IMR-90 (cell line): ENCODE measurements at regions not wholly inside any gene's neighbourhood (a gene's known extent, or its start where the extent isn't known, plus 50 kb on each side); places are given as distances from the start of the nearest gene placed in this dataset.

ENCODE experiments used
- ATAC-seq: fragments of 200-7000 bp; cut with Tn5 transposase; 2 replicates; pipeline ENCODE4 v1.9.1; 2020; ENCODE audit warnings: low read depth, mild to moderate bottlenecking, moderate library complexity
- BruUV-seq: library from RNA; stranded (reverse); fragments of 400-500 nt; replicated peaks from 2 replicates; lab custom pipeline; 2021; lab: Mats Ljungman, UMichigan
- CTCF ChIA-PET: fragments of 300-600 bp; formaldehyde crosslinking; extraction: SDS; loops from one replicate; lab custom pipeline; 2021; ENCODE audit warnings: antibody characterized with exemption; lab: Yijun Ruan, JAX
- POLR2A ChIA-PET: fragments of 300-600 bp; sonication (Branson Sonifier 250); formaldehyde crosslinking; loops from one replicate; lab custom pipeline; 2022; ENCODE audit warnings: antibody characterized with exemption; ENCODE audit not compliant: unreplicated experiment; lab: Charles Lee
- DNase-seq: peaks from one replicate; pipeline ENCODE4 v3.0.0; 2013
- H2AFZ ChIP-seq: replicated peaks from 2 replicates; pipeline ENCODE3; 2013; ENCODE audit warnings: low read length, mild to moderate bottlenecking; ENCODE audit not compliant: poor library complexity
- H2AK5ac ChIP-seq: 2 replicates; pipeline ENCODE4 v1.6.1; 2013; ENCODE audit warnings: low read depth, low read length, inconsistent platforms
- H2AK9ac ChIP-seq: replicated peaks from 2 replicates; pipeline ENCODE3; 2013; ENCODE audit warnings: mild to moderate bottlenecking, low read depth, low read length, moderate library complexity; ENCODE audit not compliant: poor library complexity
- H2BK120ac ChIP-seq: 2 replicates; pipeline ENCODE4 v1.6.1; 2013; ENCODE audit warnings: low read depth, low read length, inconsistent platforms
- H2BK15ac ChIP-seq: 3 replicates; pipeline ENCODE4 v1.6.1; 2013; ENCODE audit warnings: low read depth, low read length, inconsistent platforms
- H2BK20ac ChIP-seq: 2 replicates; pipeline ENCODE4 v1.6.1; 2013; ENCODE audit warnings: low read depth, mild to moderate bottlenecking, inconsistent platforms, low read length, moderate library complexity
- H2BK5ac ChIP-seq: 2 replicates; pipeline ENCODE4 v1.6.1; 2013; ENCODE audit warnings: mild to moderate bottlenecking, low read depth, low read length, inconsistent platforms; ENCODE audit not compliant: poor library complexity, severe bottlenecking
- H3K14ac ChIP-seq: replicated peaks from 2 replicates; pipeline ENCODE4 v1.6.1; 2013; ENCODE audit warnings: low read depth, low read length, inconsistent platforms
- H3K18ac ChIP-seq: 2 replicates; pipeline ENCODE4 v1.6.1; 2013; ENCODE audit warnings: low read depth, low read length, control low read depth
- H3K23ac ChIP-seq: 2 replicates; pipeline ENCODE4 v1.6.1; 2013; ENCODE audit warnings: low read depth, low read length, inconsistent platforms
- H3K27ac ChIP-seq: 2 replicates; pipeline ENCODE4 v1.5.1; 2013; ENCODE audit warnings: mild to moderate bottlenecking, control low read depth, low read length; ENCODE audit not compliant: insufficient read depth
- H3K27me3 ChIP-seq: 2 replicates; pipeline ENCODE4 v1.6.1; 2013; ENCODE audit warnings: low read length; ENCODE audit not compliant: control insufficient read depth, insufficient read depth
- H3K36me3 ChIP-seq: 2 replicates; pipeline ENCODE4 v1.6.1; 2013; ENCODE audit warnings: low read length, mixed read lengths; ENCODE audit not compliant: control insufficient read depth, insufficient read depth
- H3K4ac ChIP-seq: 2 replicates; pipeline ENCODE4 v1.6.1; 2013; ENCODE audit warnings: low read depth, low read length, inconsistent platforms
- H3K4me1 ChIP-seq: 2 replicates; pipeline ENCODE4 v1.6.1; 2013; ENCODE audit warnings: low read length, mixed read lengths; ENCODE audit not compliant: control insufficient read depth, insufficient read depth
- H3K4me2 ChIP-seq: 2 replicates; pipeline ENCODE4 v1.6.1; 2013; ENCODE audit warnings: low read depth, mild to moderate bottlenecking, control low read depth, low read length, moderate library complexity
- H3K4me3 ChIP-seq: 2 replicates; pipeline ENCODE4 v1.5.1; 2013; ENCODE audit warnings: low read depth, mild to moderate bottlenecking, control low read depth, low read length, moderate library complexity; ENCODE audit not compliant: insufficient read depth
- H3K56ac ChIP-seq: 2 replicates; pipeline ENCODE4 v1.6.1; 2013; ENCODE audit warnings: low read length, inconsistent platforms; ENCODE audit not compliant: insufficient read depth; ENCODE audit errors: extremely low read depth
- H3K79me1 ChIP-seq, 2 experiments: 2 replicates each; pipeline ENCODE4 v1.6.1; 2013; ENCODE audit warnings: low read length in 2 of 2, inconsistent platforms in 1 of 2, low read depth in 1 of 2
- H3K9ac ChIP-seq: 2 replicates; pipeline ENCODE4 v1.6.1; 2013; ENCODE audit warnings: low read depth, low read length, control low read depth
- H3K9me1 ChIP-seq: 2 replicates; pipeline ENCODE4 v1.6.1; 2013; ENCODE audit warnings: low read length, inconsistent platforms; ENCODE audit not compliant: insufficient read depth
- H3K9me3 ChIP-seq: 2 replicates; pipeline ENCODE4 v1.6.1; 2013; ENCODE audit warnings: low read length; ENCODE audit not compliant: control insufficient read depth, insufficient read depth
- H4K20me1 ChIP-seq: 2 replicates; pipeline ENCODE4 v1.6.1; 2013; ENCODE audit warnings: low read length, inconsistent platforms; ENCODE audit not compliant: insufficient read depth
- H4K5ac ChIP-seq: 2 replicates; pipeline ENCODE4 v1.6.1; 2013; ENCODE audit warnings: mild to moderate bottlenecking, low read depth, low read length, control low read depth
- H4K8ac ChIP-seq, 2 experiments: 2 replicates each; pipeline ENCODE4 v1.6.1; 2013; ENCODE audit warnings: low read depth in 2 of 2, low read length in 2 of 2, control low read depth in 1 of 2, inconsistent platforms in 1 of 2
- H4K91ac ChIP-seq: 2 replicates; pipeline ENCODE4 v1.6.1; 2013; ENCODE audit warnings: low read depth, low read length, inconsistent platforms; ENCODE audit not compliant: insufficient read depth
- BHLHE40 ChIP-seq: fragments of 150-350 bp; IDR thresholded peaks from 2 replicates; pipeline ENCODE4 v1.6.1; 2016; ENCODE audit warnings: mild to moderate bottlenecking, low read depth, low read length
- CEBPB ChIP-seq: IDR thresholded peaks from 2 replicates; pipeline ENCODE4 v1.6.1; 2012; ENCODE audit warnings: low read depth, low read length, improper control_type of control experiment
- CHD1 ChIP-seq: IDR thresholded peaks from 2 replicates; pipeline ENCODE4 v1.6.1; 2012; ENCODE audit warnings: low read depth, low read length, improper control_type of control experiment
- CTCF ChIP-seq: conservative IDR thresholded peaks from 2 replicates; pipeline ENCODE4 v1.5.1; 2012; ENCODE audit warnings: mild to moderate bottlenecking, low read depth, low read length, improper control_type of control experiment
- ELK1 ChIP-seq: fragments of 150-350 bp; IDR thresholded peaks from 2 replicates; pipeline ENCODE4 v1.6.1; 2016; ENCODE audit warnings: low read depth, mild to moderate bottlenecking, low read length, moderate library complexity, borderline replicate concordance
- FOS ChIP-seq: fragments of 150-350 bp; IDR thresholded peaks from 2 replicates; pipeline ENCODE4 v1.6.1; 2016; ENCODE audit warnings: low read depth, low read length
- MAFK ChIP-seq: IDR thresholded peaks from 2 replicates; pipeline ENCODE4 v1.6.1; 2012; ENCODE audit warnings: low read depth, low read length, improper control_type of control experiment
- MAZ ChIP-seq: IDR thresholded peaks from 2 replicates; pipeline ENCODE4 v1.6.1; 2012; ENCODE audit warnings: low read depth, mild to moderate bottlenecking, low read length, improper control_type of control experiment, moderate library complexity, borderline replicate concordance
- MXI1 ChIP-seq: IDR thresholded peaks from 2 replicates; pipeline ENCODE4 v1.6.1; 2012; ENCODE audit warnings: low read depth, mild to moderate bottlenecking, low read length, moderate library complexity, borderline replicate concordance
- POLR2A ChIP-seq: IDR thresholded peaks from 2 replicates; pipeline ENCODE4 v1.6.1; 2012; ENCODE audit warnings: mild to moderate bottlenecking, low read depth, low read length
- RAD21 ChIP-seq: IDR thresholded peaks from 2 replicates; pipeline ENCODE4 v1.6.1; 2012; ENCODE audit warnings: low read length, improper control_type of control experiment
- RFX5 ChIP-seq: IDR thresholded peaks from 2 replicates; pipeline ENCODE4 v1.8.0; 2012; ENCODE audit warnings: low read depth, mild to moderate bottlenecking, low read length, moderate library complexity
- SMC3 ChIP-seq: fragments of 150-350 bp; IDR thresholded peaks from 2 replicates; pipeline ENCODE4 v1.6.1; 2016; ENCODE audit warnings: low read depth, mild to moderate bottlenecking, antibody characterized with exemption, low read length, moderate library complexity
- WGBS, 2 experiments: methylation state at CpG; one replicate each; pipeline versions ENCODE4 v1.1.5 to v1.1.7; 2013; ENCODE audit warnings: missing lambda C conversion rate in 2 of 2; ENCODE audit not compliant: insufficient read length in 1 of 2; ENCODE audit errors: extremely low coverage in 2 of 2; 5-methylcytosine and 5-hydroxymethylcytosine counted together
- dilution Hi-C: fragments of 300-500 bp; cut with HindIII; formaldehyde crosslinking; loops from one replicate; pipeline ENCODE4 v1.14.3; 2018; ENCODE audit warnings: low sequenced_read_pairs; ENCODE audit not compliant: unreplicated experiment
- in situ Hi-C: fragments of 300-500 bp; cut with MboI; formaldehyde crosslinking; loops from 3 replicates; pipeline ENCODE4 v1.14.3; 2019; ENCODE audit warnings: low sequenced_read_pairs, inconsistent platforms, mixed read lengths
- intact Hi-C: fragments of 100-400 bp; cut with micrococcal nuclease; formaldehyde crosslinking; loops from 2 replicates; pipeline ENCODE4 v1.10.0; 2022

- Histone ChIP-seq H4K5ac (no peak overlapping the region), H3K4me2 (no peak overlapping the region), H3K23ac (no peak overlapping the region), H2BK15ac (no peak overlapping the region), H3K9me1 (no peaks in the 10 kb centered on the region), H3K4me1 (no peaks in the 10 kb centered on the region), H2AK9ac (no peak overlapping the region), H3K14ac (no peak overlapping the region), H2AK5ac (no peak overlapping the region), H3K36me3 (no peaks in the 10 kb centered on the region), H3K9ac (no peak overlapping the region), H2BK120ac (no peak overlapping the region), H2BK5ac (no peak overlapping the region), H3K27ac (no peak overlapping the region), H3K4me3 (no peak overlapping the region), H2BK20ac (no peak overlapping the region), H3K9me3 (no peaks in the 10 kb centered on the region), H3K4ac (no peak overlapping the region), H4K20me1 (no peaks in the 10 kb centered on the region), H3K79me1 (no peaks in the 10 kb centered on the region), H3K18ac (no peak overlapping the region), H4K91ac (no peak overlapping the region), H3K56ac (no peak overlapping the region), H3K27me3 (no peaks in the 10 kb centered on the region), H4K8ac (no peak overlapping the region), H2AFZ (no peak overlapping the region)
- dilution Hi-C loops (no loop called here), intact Hi-C loops (no loop called here), in situ Hi-C loops (no loop called here)
- ATAC-seq (no peak), DNase-seq (no peak)
- TF ChIP-seq MAFK, result no peak
- no peak for TF ChIP-seq BHLHE40
- TF ChIP-seq RFX5, result no peak
- TF ChIP-seq POLR2A, result no peak
- TF ChIP-seq FOS, result no peak
- no peak for TF ChIP-seq MAZ
- TF ChIP-seq CHD1, result no peak
- no peak for TF ChIP-seq MXI1
- no peak for TF ChIP-seq RAD21
- TF ChIP-seq ELK1, result no peak
- no peak for TF ChIP-seq CTCF
- no peak for TF ChIP-seq SMC3
- no peak for TF ChIP-seq CEBPB
- ChIA-PET CTCF (no interaction called here), POLR2A (no interaction called here)
- WGBS, 2 experiments, result no CpG with 5 or more reads among the region's 5 CpGs
- BruUV-seq, result no TSS peak
These were observed 94.0 kb downstream of the CAVIN4 start for GRCh38 chr9:100671898-100672297.
